ENCODE measurements at regions not wholly inside any gene's neighbourhood (a gene's known extent, or its start where the extent isn't known, plus 50 kb on each side); places are given as distances from the start of the nearest gene placed in this dataset.

- H3K27me3 ChIP-seq (ENCODE audit: control insufficient read depth, insufficient read depth, low read length) = no peaks in the 10 kb centered on the region
- no peak overlapping the region for H3K4me3 ChIP-seq (ENCODE audit: low read length in 3 of 3)
- no peak for TF ChIP-seq CTCF (IDR thresholded peaks at IDR 0.05; ENCODE audit: borderline replicate concordance, extremely low read depth, insufficient read depth)
- no peaks in the 10 kb centered on the region for H3K36me3 ChIP-seq (ENCODE audit: control insufficient read depth in 2 of 3, insufficient read depth in 3 of 3, low read length in 3 of 3)
- H3K4me1 ChIP-seq (ENCODE audit: control insufficient read depth in 2 of 3, insufficient read depth in 2 of 3, low read depth in 1 of 3, low read length in 3 of 3) = peaks cover 0 to 2% (median 0%) of the 10 kb centered on the region in 3 donors
- DNase-seq (no peak), FAIRE-seq (no peak)
- no peak overlapping the region for H3K9ac ChIP-seq (ENCODE audit: low read length in 3 of 3)
- intact Hi-C loops (cut with DNase I) = no loop called here
- H3K9me3 ChIP-seq (ENCODE audit: control insufficient read depth in 2 of 3, insufficient read depth in 1 of 3, low read length in 3 of 3) = no peaks in the 10 kb centered on the region
- no peak overlapping the region for H3K27ac ChIP-seq (ENCODE audit: low read depth in 2 of 2, low read length in 2 of 2)
Measured at GRCh38 chr4:4752025-4752424, 107.4 kb upstream of the MSX1 start.

DNA sequence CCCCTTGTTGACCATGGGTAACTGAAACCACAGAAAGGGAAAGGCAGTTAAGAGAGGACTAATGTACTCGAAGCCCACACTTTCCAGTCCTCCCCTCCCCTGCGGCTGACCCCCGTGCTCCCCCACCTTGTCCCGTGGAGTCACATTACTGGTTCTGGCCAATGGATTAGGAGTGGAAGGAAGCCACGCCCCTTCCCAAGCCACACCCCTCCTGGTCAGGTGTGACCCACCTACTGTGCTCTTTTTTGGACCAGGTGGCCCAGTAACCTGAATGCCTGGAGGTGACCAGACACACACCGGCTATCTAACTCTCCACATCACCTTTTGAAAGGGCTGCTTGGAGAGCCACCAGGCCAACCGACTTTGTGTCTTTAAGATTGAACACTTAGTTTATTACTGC lies 109.3 kb upstream of the MSX1 start:
- no peaks in the 10 kb centered on the region for H3K27me3 ChIP-seq (ENCODE audit: control insufficient read depth, insufficient read depth, low read length)
- no peaks in the 10 kb centered on the region for H3K36me3 ChIP-seq (ENCODE audit: control insufficient read depth in 2 of 3, insufficient read depth in 3 of 3, low read length in 3 of 3)
- peaks cover 0 to 7% (median 0%) of the 10 kb centered on the region in 3 donors for H3K9me3 ChIP-seq (ENCODE audit: control insufficient read depth in 2 of 3, insufficient read depth in 1 of 3, low read length in 3 of 3)
- H3K4me3 ChIP-seq (ENCODE audit: low read length in 3 of 3) = no peak overlapping the region
- H3K9ac ChIP-seq (ENCODE audit: low read length in 3 of 3) = no peak overlapping the region
- FAIRE-seq = no peak
- no peak overlapping the region for H3K27ac ChIP-seq (ENCODE audit: low read depth in 2 of 2, low read length in 2 of 2)
- no peak for TF ChIP-seq CTCF (IDR thresholded peaks at IDR 0.05; ENCODE audit: borderline replicate concordance, extremely low read depth, insufficient read depth)
- H3K4me1 ChIP-seq (ENCODE audit: control insufficient read depth in 2 of 3, insufficient read depth in 2 of 3, low read depth in 1 of 3, low read length in 3 of 3) = peaks cover 0 to 2% (median 0%) of the 10 kb centered on the region in 3 donors
- DNase-seq = no peak
- intact Hi-C loops (cut with DNase I) = no loop called here

DNA sequence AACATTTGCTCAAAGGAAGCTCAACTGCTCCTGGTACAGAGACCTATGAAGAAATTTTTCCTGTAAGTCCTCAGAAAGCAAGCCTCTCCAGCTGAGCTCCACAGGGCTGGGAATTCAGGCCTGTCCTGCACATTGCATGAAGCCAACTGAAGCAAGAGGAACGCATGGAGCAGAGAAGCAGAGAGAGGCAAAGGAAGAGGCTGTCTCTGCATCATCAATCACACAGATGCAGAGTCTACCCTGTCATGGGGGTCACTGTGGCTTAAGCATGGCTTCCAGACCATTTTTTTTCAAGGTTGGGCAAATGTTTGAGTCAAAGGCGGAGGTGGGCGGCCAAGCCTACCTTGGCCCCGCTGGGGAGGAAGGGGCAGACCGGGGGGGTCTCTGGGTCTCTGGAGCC lies 110.3 kb upstream of the MSX1 start:
- DNase-seq = peak in 2 of 5 donors; percentile 56 to 68

More for the DNA sequence above, 110.3 kb upstream of the MSX1 start:
- peaks cover 0 to 7% (median 0%) of the 10 kb centered on the region in 3 donors for H3K9me3 ChIP-seq (ENCODE audit: control insufficient read depth in 2 of 3, insufficient read depth in 1 of 3, low read length in 3 of 3)
- intact Hi-C loops (cut with DNase I) = no loop called here
- peaks cover 0 to 2% (median 0%) of the 10 kb centered on the region in 3 donors for H3K4me1 ChIP-seq (ENCODE audit: control insufficient read depth in 2 of 3, insufficient read depth in 2 of 3, low read depth in 1 of 3, low read length in 3 of 3)
- no peak for TF ChIP-seq CTCF (IDR thresholded peaks at IDR 0.05; ENCODE audit: borderline replicate concordance, extremely low read depth, insufficient read depth)
- no peaks in the 10 kb centered on the region for H3K36me3 ChIP-seq (ENCODE audit: control insufficient read depth in 2 of 3, insufficient read depth in 3 of 3, low read length in 3 of 3)
- no peak overlapping the region for H3K9ac ChIP-seq (ENCODE audit: low read length in 3 of 3)
- H3K27me3 ChIP-seq (ENCODE audit: control insufficient read depth, insufficient read depth, low read length) = no peaks in the 10 kb centered on the region
- H3K4me3 ChIP-seq (ENCODE audit: low read length in 3 of 3) = no peak overlapping the region
- no peak overlapping the region for H3K27ac ChIP-seq (ENCODE audit: low read depth in 2 of 2, low read length in 2 of 2)
- no peak for FAIRE-seq
